Endodermal cell (in vitro differentiated cells): ENCODE measurements at regions not wholly inside any gene's neighbourhood (a gene's known extent, or its start where the extent isn't known, plus 50 kb on each side); places are given as distances from the start of the nearest gene placed in this dataset.

Source experiments
- DNase-seq: peaks from one replicate; pipeline ENCODE4 v3.0.0-alpha.2; 2017
- H3K27ac ChIP-seq: 2 replicates; pipeline ENCODE4 v1.5.1; 2013; ENCODE audit warnings: mild to moderate bottlenecking, low read depth, low read length, moderate library complexity
- H3K27me3 ChIP-seq: 2 replicates; pipeline ENCODE4 v1.6.1; 2013; ENCODE audit warnings: mild to moderate bottlenecking, low read length, moderate library complexity; ENCODE audit not compliant: insufficient read depth, control insufficient read depth, poor library complexity, severe bottlenecking
- H3K36me3 ChIP-seq: 2 replicates; pipeline ENCODE4 v1.7.0; 2013; ENCODE audit warnings: mild to moderate bottlenecking, low read length, moderate library complexity; ENCODE audit not compliant: control insufficient read depth, insufficient read depth
- H3K4me1 ChIP-seq: one replicate; pipeline ENCODE4 v1.7.0; 2013; ENCODE audit warnings: low read length; ENCODE audit not compliant: control insufficient read depth, insufficient read depth
- H3K4me3 ChIP-seq: 2 replicates; pipeline ENCODE4 v1.5.1; 2013; ENCODE audit warnings: mild to moderate bottlenecking, low read length, moderate library complexity
- H3K9ac ChIP-seq: 2 replicates; pipeline ENCODE4 v1.6.1; 2013; ENCODE audit warnings: mild to moderate bottlenecking, low read length, moderate library complexity; ENCODE audit not compliant: poor library complexity, severe bottlenecking; ENCODE audit errors: extremely low read depth
- H3K9me3 ChIP-seq: 2 replicates; pipeline ENCODE4 v1.6.1; 2013; ENCODE audit warnings: mild to moderate bottlenecking, low read length, moderate library complexity; ENCODE audit not compliant: control insufficient read depth
- H3K27ac Mint-ChIP-seq: 2 replicates; pipeline ENCODE4 v1.8.0; 2020; ENCODE audit warnings: mixed read lengths
- H3K27me3 Mint-ChIP-seq: 2 replicates; pipeline ENCODE4 v1.8.0; 2021; ENCODE audit warnings: mild to moderate bottlenecking, mixed read lengths; ENCODE audit not compliant: insufficient read depth
- H3K36me3 Mint-ChIP-seq: 2 replicates; pipeline ENCODE4 v1.8.0; 2020; ENCODE audit warnings: low read depth, mixed read lengths
- H3K4me1 Mint-ChIP-seq: 2 replicates; pipeline ENCODE4 v1.8.0; 2020; ENCODE audit warnings: mixed read lengths
- H3K4me3 Mint-ChIP-seq: 2 replicates; pipeline ENCODE4 v1.8.0; 2020; ENCODE audit warnings: mild to moderate bottlenecking, moderate library complexity, mixed read lengths
- H3K9me3 Mint-ChIP-seq: 2 replicates; pipeline ENCODE4 v1.8.0; 2020; ENCODE audit warnings: mild to moderate bottlenecking, mixed read lengths
- CTCF ChIP-seq: fragments of 200-600 bp; sonication (generic); conservative IDR thresholded peaks from 2 replicates; pipeline ENCODE4 v1.5.0; 2021; ENCODE audit warnings: antibody characterized with exemption, mild to moderate bottlenecking
- WGBS, 2 experiments: methylation state at CpG; one replicate each; pipeline versions ENCODE4 v1.1.5 to v1.1.7; 2013; ENCODE audit warnings: missing lambda C conversion rate in 2 of 2, mixed read lengths in 1 of 2; ENCODE audit not compliant: insufficient coverage in 1 of 2, insufficient read length in 1 of 2; 5-methylcytosine and 5-hydroxymethylcytosine counted together

- H3K36me3 Mint-ChIP-seq = no peaks in the 10 kb centered on the region
- no peak overlapping the region for H3K27ac Mint-ChIP-seq
- peaks cover 2% of the 10 kb centered on the region for H3K9me3 Mint-ChIP-seq
- H3K36me3 ChIP-seq = no peaks in the 10 kb centered on the region
- H3K9me3 ChIP-seq = no peaks in the 10 kb centered on the region
- peaks cover 7% of the 10 kb centered on the region for H3K4me1 Mint-ChIP-seq
- H3K4me1 ChIP-seq = peaks cover 4% of the 10 kb centered on the region
- DNase-seq = no peak
- H3K27me3 ChIP-seq = no peaks in the 10 kb centered on the region
- 92 to 95% methylated on average over 48 to 54 of the region's 54 CpGs for WGBS, 2 experiments
- no peak overlapping the region for H3K4me3 ChIP-seq
- H3K4me3 Mint-ChIP-seq = no peak overlapping the region
- peaks cover 7% of the 10 kb centered on the region for H3K27me3 Mint-ChIP-seq
- H3K9ac ChIP-seq = no peak overlapping the region
- TF ChIP-seq CTCF = no peak
- no peak overlapping the region for H3K27ac ChIP-seq
These were observed 68.6 kb upstream of the IRX4 start for GRCh38 chr5:1951165-1951816.

- Mint-ChIP-seq H3K9me3 (peaks cover 2% of the 10 kb centered on the region), H3K36me3 (no peaks in the 10 kb centered on the region), H3K4me3 (no peak overlapping the region), H3K27ac (no peak overlapping the region), H3K27me3 (peaks cover 7% of the 10 kb centered on the region), H3K4me1 (peaks cover 7% of the 10 kb centered on the region)
- Histone ChIP-seq H3K4me3 (no peak overlapping the region), H3K9ac (no peak overlapping the region), H3K27me3 (no peaks in the 10 kb centered on the region), H3K9me3 (no peaks in the 10 kb centered on the region), H3K27ac (no peak overlapping the region), H3K4me1 (peaks cover 4% of the 10 kb centered on the region), H3K36me3 (no peaks in the 10 kb centered on the region)
- no peak for TF ChIP-seq CTCF
- no peak for DNase-seq
- 97 to 99% methylated on average over 18 to 22 of the region's 22 CpGs for WGBS, 2 experiments
These were observed 68.0 kb upstream of the IRX4 start for GRCh38 chr5:1950708-1951103.

- WGBS, 2 experiments = 91 to 97% methylated on average over 23 to 32 of the region's 32 CpGs
- H3K9ac ChIP-seq = no peak overlapping the region
- H3K36me3 Mint-ChIP-seq = no peaks in the 10 kb centered on the region
- peaks cover 7% of the 10 kb centered on the region for H3K27me3 Mint-ChIP-seq
- no peak for DNase-seq
- H3K4me3 Mint-ChIP-seq = no peak overlapping the region
- no peak overlapping the region for H3K27ac ChIP-seq
- no peak overlapping the region for H3K4me3 ChIP-seq
- H3K27me3 ChIP-seq = no peaks in the 10 kb centered on the region
- H3K9me3 Mint-ChIP-seq = no peaks in the 10 kb centered on the region
- H3K36me3 ChIP-seq = no peaks in the 10 kb centered on the region
- peaks cover 7% of the 10 kb centered on the region for H3K4me1 Mint-ChIP-seq
- H3K4me1 ChIP-seq = peaks cover 4% of the 10 kb centered on the region
- no peak overlapping the region for H3K27ac Mint-ChIP-seq
- TF ChIP-seq CTCF = no peak
- no peaks in the 10 kb centered on the region for H3K9me3 ChIP-seq
These were observed 67.5 kb upstream of the IRX4 start for GRCh38 chr5:1950096-1950707.
